GM23338 (cell line): ENCODE measurements at regions not wholly inside any gene's neighbourhood (a gene's known extent, or its start where the extent isn't known, plus 50 kb on each side); places are given as distances from the start of the nearest gene placed in this dataset.

Experiments used
- ATAC-seq: fragments of 200-7000 bp; cut with Tn5 transposase; 3 replicates; pipeline ENCODE4 v1.9.1; 2020
- DNase-seq: peaks from one replicate; pipeline ENCODE4 v3.0.0-alpha.2; 2015; ENCODE audit warnings: low spot score
- H2AFZ ChIP-seq: fragments of 200-600 bp; sonication (generic); 2 replicates; pipeline ENCODE4 v1.8.0; 2016; ENCODE audit warnings: antibody characterized with exemption, mild to moderate bottlenecking, moderate library complexity
- H3F3A ChIP-seq: fragments of 200-600 bp; sonication (generic); replicated peaks from 2 replicates; pipeline ENCODE4 v1.8.0; 2017; ENCODE audit warnings: antibody characterized with exemption, mixed run types, low read depth
- H3K27ac ChIP-seq: fragments of 200-600 bp; sonication (generic); 2 replicates; pipeline ENCODE4 v1.6.1; 2016; ENCODE audit warnings: low read depth
- H3K27me3 ChIP-seq: fragments of 200-600 bp; sonication (generic); 2 replicates; pipeline ENCODE4 v1.8.0; 2016; ENCODE audit warnings: mild to moderate bottlenecking, mixed run types, moderate library complexity; ENCODE audit not compliant: insufficient read depth
- H3K36me3 ChIP-seq: fragments of 200-600 bp; sonication (generic); 2 replicates; pipeline ENCODE4 v1.8.0; 2016; ENCODE audit warnings: mild to moderate bottlenecking; ENCODE audit not compliant: insufficient read depth
- H3K4me1 ChIP-seq: fragments of 200-600 bp; sonication (generic); 2 replicates; pipeline ENCODE4 v1.8.0; 2016; ENCODE audit warnings: mild to moderate bottlenecking, moderate library complexity; ENCODE audit not compliant: insufficient read depth
- H3K4me2 ChIP-seq: fragments of 200-600 bp; sonication (generic); 2 replicates; pipeline ENCODE4 v1.7.1; 2017; ENCODE audit warnings: mixed run types
- H3K4me3 ChIP-seq: fragments of 200-600 bp; sonication (generic); 2 replicates; pipeline ENCODE4 v1.6.1; 2016; ENCODE audit warnings: mixed run types
- H3K79me2 ChIP-seq: fragments of 200-600 bp; sonication (generic); replicated peaks from 2 replicates; pipeline ENCODE4 v1.8.0; 2017; ENCODE audit warnings: mild to moderate bottlenecking; ENCODE audit not compliant: insufficient read depth
- H3K9me2 ChIP-seq: fragments of 200-600 bp; sonication (generic); 2 replicates; pipeline ENCODE4 v1.8.0; 2017; ENCODE audit not compliant: insufficient read depth
- H4K20me1 ChIP-seq: fragments of 200-600 bp; sonication (generic); replicated peaks from 2 replicates; pipeline ENCODE4 v1.8.0; 2017; ENCODE audit warnings: mild to moderate bottlenecking; ENCODE audit not compliant: insufficient read depth
- H3K27ac Mint-ChIP-seq: 2 replicates; pipeline ENCODE4 v1.8.0; 2020; ENCODE audit warnings: inconsistent platforms, mild to moderate bottlenecking, moderate library complexity, mixed read lengths
- H3K27me3 Mint-ChIP-seq: 3 replicates; pipeline ENCODE4 v1.8.0; 2022; ENCODE audit warnings: low read depth, mild to moderate bottlenecking, moderate library complexity, mixed read lengths, inconsistent platforms; ENCODE audit not compliant: insufficient read depth, poor library complexity
- H3K36me3 Mint-ChIP-seq: 3 replicates; pipeline ENCODE4 v1.8.0; 2021; ENCODE audit warnings: low read depth, mild to moderate bottlenecking, inconsistent platforms, moderate library complexity, mixed read lengths
- H3K4me1 Mint-ChIP-seq: 3 replicates; pipeline ENCODE4 v1.8.0; 2020; ENCODE audit warnings: mild to moderate bottlenecking, inconsistent platforms, mixed read lengths
- H3K4me3 Mint-ChIP-seq: 3 replicates; pipeline ENCODE4 v1.8.0; 2021; ENCODE audit warnings: moderate library complexity, mild to moderate bottlenecking, inconsistent platforms, mixed read lengths
- H3K9me3 Mint-ChIP-seq: 3 replicates; pipeline ENCODE4 v1.8.0; 2020; ENCODE audit warnings: moderate library complexity, mild to moderate bottlenecking, inconsistent platforms, mixed read lengths
- CREB1 ChIP-seq: fragments of 250-450 bp; sonication (Bioruptor Pico); IDR thresholded peaks from 2 replicates; pipeline ENCODE4 v1.5.0; 2020; ENCODE audit warnings: low read depth, mild to moderate bottlenecking, moderate library complexity
- CTCF ChIP-seq, 2 experiments: fragments of 200-600 bp in 1 of 2; sonication (generic) in 1 of 2; conservative IDR thresholded peaks; 2 replicates each; pipeline versions ENCODE4 v1.5.1 to v1.6.1; 2016 to 2017; ENCODE audit warnings: antibody characterized with exemption in 2 of 2, low read depth in 2 of 2, mild to moderate bottlenecking in 2 of 2, moderate library complexity in 1 of 2
- ETS1 ChIP-seq: IDR thresholded peaks from 2 replicates; pipeline ENCODE4 v1.6.1; 2016; ENCODE audit warnings: antibody characterized with exemption
- EZH2 ChIP-seq: fragments of 200-600 bp; sonication (generic); IDR thresholded peaks from one replicate; pipeline ENCODE4 v1.8.0; 2017; ENCODE audit warnings: antibody characterized with exemption, mild to moderate bottlenecking, low read depth; ENCODE audit not compliant: unreplicated experiment
- EZH2phosphoT487 ChIP-seq: fragments of 200-600 bp; sonication (generic); IDR thresholded peaks from one replicate; pipeline ENCODE4 v1.8.1; 2018; ENCODE audit warnings: antibody characterized with exemption; ENCODE audit not compliant: unreplicated experiment
- JUNB ChIP-seq: IDR thresholded peaks from one replicate; pipeline ENCODE4 v1.6.1; 2016; ENCODE audit warnings: antibody characterized with exemption; ENCODE audit not compliant: unreplicated experiment
- NANOG ChIP-seq: IDR thresholded peaks from 2 replicates; pipeline ENCODE4 v1.6.1; 2016; ENCODE audit warnings: antibody characterized with exemption, borderline replicate concordance
- POLR2AphosphoS5 ChIP-seq: IDR thresholded peaks from 2 replicates; pipeline ENCODE4 v1.6.1; 2016; ENCODE audit warnings: antibody characterized with exemption, low read depth
- REST ChIP-seq: IDR thresholded peaks from one replicate; pipeline ENCODE4 v1.6.1; 2018; ENCODE audit warnings: antibody characterized with exemption; ENCODE audit not compliant: unreplicated experiment
- STAT1 ChIP-seq: IDR thresholded peaks from one replicate; pipeline ENCODE4 v1.6.1; 2016; ENCODE audit warnings: antibody characterized with exemption; ENCODE audit not compliant: unreplicated experiment
- ZNF114 ChIP-seq: fragments of 250-450 bp; sonication (Bioruptor Pico); IDR thresholded peaks from 2 replicates; pipeline ENCODE4 v1.5.0; 2020; ENCODE audit warnings: mild to moderate bottlenecking, moderate library complexity
- ZNF331 ChIP-seq: fragments of 250-450 bp; sonication (Bioruptor Pico); IDR thresholded peaks from 2 replicates; pipeline ENCODE4 v1.5.0; 2020; ENCODE audit warnings: low read depth, mild to moderate bottlenecking, moderate library complexity
- TF ChIP-seq, protein P1 (sequence below): fragments of 250-450 bp; sonication (Bioruptor Pico); IDR thresholded peaks from 2 replicates; pipeline ENCODE4 v1.5.0; 2020; ENCODE audit warnings: mild to moderate bottlenecking, moderate library complexity

- H3K27me3 Mint-ChIP-seq: no peaks in the 10 kb centered on the region
- no peaks in the 10 kb centered on the region for H4K20me1 ChIP-seq
- DNase-seq: no peak
- H3K79me2 ChIP-seq: no peaks in the 10 kb centered on the region
- no peak overlapping the region for H3K4me3 Mint-ChIP-seq
- no peaks in the 10 kb centered on the region for H3F3A ChIP-seq
- H3K9me2 ChIP-seq: peaks cover 4% of the 10 kb centered on the region
- no peaks in the 10 kb centered on the region for H3K36me3 Mint-ChIP-seq
- H3K27ac Mint-ChIP-seq: no peak overlapping the region
- H2AFZ ChIP-seq: no peak overlapping the region
- H3K9me3 Mint-ChIP-seq: no peaks in the 10 kb centered on the region
- H3K27me3 ChIP-seq: no peaks in the 10 kb centered on the region
- TF ChIP-seq POLR2AphosphoS5 (no peak), NANOG (no peak), EZH2 (no peak), REST (no peak), CREB1 (CRISPR knock-in tag) (no peak), ZNF114 (CRISPR knock-in tag) (no peak), EZH2phosphoT487 (no peak), ETS1 (no peak), CTCF (conservative IDR thresholded peaks at IDR 0.05; ENCODE audit: low read depth in 2 of 2) (no peak), STAT1 (no peak), JUNB (no peak), ZNF331 (CRISPR knock-in tag) (no peak)
- TF ChIP-seq, protein P1, sequence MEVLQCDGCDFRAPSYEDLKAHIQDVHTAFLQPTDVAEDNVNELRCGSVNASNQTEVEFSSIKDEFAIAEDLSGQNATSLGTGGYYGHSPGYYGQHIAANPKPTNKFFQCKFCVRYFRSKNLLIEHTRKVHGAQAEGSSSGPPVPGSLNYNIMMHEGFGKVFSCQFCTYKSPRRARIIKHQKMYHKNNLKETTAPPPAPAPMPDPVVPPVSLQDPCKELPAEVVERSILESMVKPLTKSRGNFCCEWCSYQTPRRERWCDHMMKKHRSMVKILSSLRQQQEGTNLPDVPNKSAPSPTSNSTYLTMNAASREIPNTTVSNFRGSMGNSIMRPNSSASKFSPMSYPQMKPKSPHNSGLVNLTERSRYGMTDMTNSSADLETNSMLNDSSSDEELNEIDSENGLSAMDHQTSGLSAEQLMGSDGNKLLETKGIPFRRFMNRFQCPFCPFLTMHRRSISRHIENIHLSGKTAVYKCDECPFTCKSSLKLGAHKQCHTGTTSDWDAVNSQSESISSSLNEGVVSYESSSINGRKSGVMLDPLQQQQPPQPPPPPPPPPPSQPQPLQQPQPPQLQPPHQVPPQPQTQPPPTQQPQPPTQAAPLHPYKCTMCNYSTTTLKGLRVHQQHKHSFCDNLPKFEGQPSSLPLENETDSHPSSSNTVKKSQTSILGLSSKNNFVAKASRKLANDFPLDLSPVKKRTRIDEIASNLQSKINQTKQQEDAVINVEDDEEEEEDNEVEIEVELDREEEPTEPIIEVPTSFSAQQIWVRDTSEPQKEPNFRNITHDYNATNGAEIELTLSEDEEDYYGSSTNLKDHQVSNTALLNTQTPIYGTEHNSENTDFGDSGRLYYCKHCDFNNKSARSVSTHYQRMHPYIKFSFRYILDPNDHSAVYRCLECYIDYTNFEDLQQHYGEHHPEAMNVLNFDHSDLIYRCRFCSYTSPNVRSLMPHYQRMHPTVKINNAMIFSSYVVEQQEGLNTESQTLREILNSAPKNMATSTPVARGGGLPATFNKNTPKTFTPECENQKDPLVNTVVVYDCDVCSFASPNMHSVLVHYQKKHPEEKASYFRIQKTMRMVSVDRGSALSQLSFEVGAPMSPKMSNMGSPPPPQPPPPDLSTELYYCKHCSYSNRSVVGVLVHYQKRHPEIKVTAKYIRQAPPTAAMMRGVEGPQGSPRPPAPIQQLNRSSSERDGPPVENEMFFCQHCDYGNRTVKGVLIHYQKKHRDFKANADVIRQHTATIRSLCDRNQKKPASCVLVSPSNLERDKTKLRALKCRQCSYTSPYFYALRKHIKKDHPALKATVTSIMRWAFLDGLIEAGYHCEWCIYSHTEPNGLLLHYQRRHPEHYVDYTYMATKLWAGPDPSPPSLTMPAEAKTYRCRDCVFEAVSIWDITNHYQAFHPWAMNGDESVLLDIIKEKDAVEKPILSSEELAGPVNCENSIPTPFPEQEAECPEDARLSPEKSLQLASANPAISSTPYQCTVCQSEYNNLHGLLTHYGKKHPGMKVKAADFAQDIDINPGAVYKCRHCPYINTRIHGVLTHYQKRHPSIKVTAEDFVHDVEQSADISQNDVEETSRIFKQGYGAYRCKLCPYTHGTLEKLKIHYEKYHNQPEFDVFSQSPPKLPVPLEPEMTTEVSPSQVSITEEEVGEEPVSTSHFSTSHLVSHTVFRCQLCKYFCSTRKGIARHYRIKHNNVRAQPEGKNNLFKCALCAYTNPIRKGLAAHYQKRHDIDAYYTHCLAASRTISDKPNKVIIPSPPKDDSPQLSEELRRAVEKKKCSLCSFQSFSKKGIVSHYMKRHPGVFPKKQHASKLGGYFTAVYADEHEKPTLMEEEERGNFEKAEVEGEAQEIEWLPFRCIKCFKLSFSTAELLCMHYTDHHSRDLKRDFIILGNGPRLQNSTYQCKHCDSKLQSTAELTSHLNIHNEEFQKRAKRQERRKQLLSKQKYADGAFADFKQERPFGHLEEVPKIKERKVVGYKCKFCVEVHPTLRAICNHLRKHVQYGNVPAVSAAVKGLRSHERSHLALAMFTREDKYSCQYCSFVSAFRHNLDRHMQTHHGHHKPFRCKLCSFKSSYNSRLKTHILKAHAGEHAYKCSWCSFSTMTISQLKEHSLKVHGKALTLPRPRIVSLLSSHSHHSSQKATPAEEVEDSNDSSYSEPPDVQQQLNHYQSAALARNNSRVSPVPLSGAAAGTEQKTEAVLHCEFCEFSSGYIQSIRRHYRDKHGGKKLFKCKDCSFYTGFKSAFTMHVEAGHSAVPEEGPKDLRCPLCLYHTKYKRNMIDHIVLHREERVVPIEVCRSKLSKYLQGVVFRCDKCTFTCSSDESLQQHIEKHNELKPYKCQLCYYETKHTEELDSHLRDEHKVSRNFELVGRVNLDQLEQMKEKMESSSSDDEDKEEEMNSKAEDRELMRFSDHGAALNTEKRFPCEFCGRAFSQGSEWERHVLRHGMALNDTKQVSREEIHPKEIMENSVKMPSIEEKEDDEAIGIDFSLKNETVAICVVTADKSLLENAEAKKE (CRISPR knock-in tag): no peak
- H3K4me2 ChIP-seq: no peak overlapping the region
- no peak for ATAC-seq
- H3K36me3 ChIP-seq: no peaks in the 10 kb centered on the region
- no peaks in the 10 kb centered on the region; the same call in 2 of the 3 replicates for H3K4me1 Mint-ChIP-seq
- no peak overlapping the region for H3K4me3 ChIP-seq
- H3K27ac ChIP-seq: no peak overlapping the region
- 0 out of 2 replicates have a peak, but pooled peaks cover 5% of the 10 kb centered on the region for H3K4me1 ChIP-seq
Measured at GRCh38 chr16:48970216-48970615, 311.4 kb downstream of the CBLN1 start.
